ENCODE measurements at regions not wholly inside any gene's neighbourhood (a gene's known extent, or its start where the extent isn't known, plus 50 kb on each side); places are given as distances from the start of the nearest gene placed in this dataset.
"Not testable (repeated sequence)": the region's sequence is repeated elsewhere in the genome, so short reads cannot be mapped to it uniquely, and the experiment has no call there.

GRCh38 chr3:36097209-36097608 is 283.1 kb upstream of the STAC start:
- no peak for DNase-seq

DNA sequence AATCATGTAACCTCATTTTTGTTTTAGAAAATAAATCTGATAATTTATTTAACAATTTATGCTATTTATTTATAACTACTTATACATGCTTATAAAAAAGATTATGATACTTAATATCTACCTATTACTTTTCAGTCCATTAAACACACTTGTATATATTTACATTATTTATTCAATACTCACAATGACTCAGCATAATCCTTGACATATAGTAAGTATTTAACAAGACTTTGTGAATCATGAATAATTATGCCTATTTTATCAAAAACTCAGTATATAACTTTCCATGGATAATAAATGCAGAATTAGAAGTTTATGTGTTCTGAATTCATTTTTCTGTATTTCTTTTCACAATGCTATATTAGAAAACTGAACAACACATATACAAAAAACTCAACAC is 266.0 kb upstream of the STAC start:
- no peak for DNase-seq

DNA sequence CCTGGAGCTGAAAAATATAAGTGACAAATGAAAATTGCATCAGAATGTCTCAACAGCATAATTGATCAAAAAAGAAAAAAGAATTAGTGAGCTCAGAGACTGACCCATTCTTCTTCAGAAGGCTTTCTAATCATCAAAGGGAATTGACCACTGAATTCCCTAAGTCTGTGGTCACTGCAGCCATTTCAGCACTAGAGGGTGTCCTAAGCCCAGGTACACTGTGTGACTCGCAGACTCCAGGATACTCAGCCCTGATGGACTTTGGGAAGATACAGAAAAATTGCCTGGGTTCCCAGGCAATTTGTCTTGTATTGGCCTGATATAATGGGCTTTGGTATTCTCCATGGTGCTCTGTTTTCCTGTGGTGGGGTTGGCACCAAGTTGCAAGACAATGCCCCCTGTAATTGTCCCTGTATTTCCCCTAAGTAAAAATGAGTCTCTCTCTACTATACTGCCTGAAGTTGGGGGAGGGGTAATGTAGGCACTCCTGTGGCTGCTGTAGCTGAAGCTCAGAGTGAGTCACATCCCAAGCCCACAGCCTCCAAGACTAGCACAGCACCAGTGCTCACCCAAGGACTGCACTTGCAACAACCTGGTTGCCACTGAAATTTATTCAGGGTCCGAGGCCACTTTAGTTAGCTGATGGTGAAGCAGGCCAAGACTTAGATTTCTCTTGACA is 256.0 kb upstream of the STAC start:
- peak; percentile 62 for DNase-seq

DNA sequence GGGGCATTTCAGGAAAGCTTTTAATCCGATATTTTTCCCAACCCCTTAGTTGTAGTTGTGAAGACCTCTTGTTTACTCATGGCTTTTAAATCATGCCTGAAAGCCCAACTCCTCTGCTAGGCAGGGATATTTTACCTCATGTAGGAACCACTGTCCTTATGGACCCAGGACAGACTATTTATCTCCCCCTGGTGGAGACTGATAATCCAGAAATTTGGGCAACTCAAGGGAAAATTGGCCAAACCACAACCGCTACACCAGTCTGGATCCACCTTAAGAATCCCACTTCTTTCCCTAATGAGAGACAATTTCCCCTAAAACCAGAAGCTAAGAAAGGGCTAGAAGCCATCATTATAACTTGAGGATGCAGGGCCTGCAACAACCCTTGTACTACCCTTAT is 248.1 kb upstream of the STAC start:
- DNase-seq, result no peak

DNA sequence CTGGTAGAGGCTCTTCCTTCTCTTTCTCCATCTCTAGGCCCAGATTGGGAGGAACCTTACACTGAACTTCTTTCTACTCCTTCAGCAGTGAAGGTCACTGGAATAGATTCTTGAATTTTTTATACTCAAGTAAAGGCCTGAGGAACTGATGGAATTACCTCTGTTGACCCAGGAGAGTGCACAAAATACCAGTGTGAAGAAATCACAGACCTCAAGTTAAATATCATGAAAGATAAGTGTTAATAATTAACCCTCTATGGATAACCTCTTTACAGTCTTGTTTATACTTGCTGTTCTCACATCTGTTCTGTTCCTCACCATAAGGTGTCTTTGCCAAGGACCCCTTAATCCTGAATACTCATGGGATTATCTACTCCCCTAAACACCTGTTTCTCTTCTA is 244.4 kb upstream of the STAC start:
- no peak for DNase-seq

DNA sequence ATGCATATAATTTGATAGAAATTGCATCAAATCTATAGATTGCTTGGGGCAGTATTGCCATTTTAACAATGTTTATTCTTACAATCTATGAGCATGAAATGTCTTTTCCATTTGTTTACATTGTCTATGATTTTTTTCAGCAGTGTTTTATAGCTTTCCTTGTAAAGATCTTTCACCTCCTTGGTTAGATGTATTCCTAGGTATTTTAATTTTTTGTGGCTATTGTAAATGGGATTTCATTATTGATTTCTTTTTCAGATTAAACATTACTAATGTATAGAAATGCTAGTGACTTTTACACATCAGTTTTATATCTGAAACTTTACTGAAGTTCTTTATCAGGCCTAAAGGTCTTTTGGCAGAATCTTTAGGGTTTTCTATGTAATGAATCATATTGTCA is 237.6 kb upstream of the STAC start:
- no peak for DNase-seq

GRCh38 chr3:36146404-36146803 is 233.9 kb upstream of the STAC start:
- DNase-seq, result no peak

DNA sequence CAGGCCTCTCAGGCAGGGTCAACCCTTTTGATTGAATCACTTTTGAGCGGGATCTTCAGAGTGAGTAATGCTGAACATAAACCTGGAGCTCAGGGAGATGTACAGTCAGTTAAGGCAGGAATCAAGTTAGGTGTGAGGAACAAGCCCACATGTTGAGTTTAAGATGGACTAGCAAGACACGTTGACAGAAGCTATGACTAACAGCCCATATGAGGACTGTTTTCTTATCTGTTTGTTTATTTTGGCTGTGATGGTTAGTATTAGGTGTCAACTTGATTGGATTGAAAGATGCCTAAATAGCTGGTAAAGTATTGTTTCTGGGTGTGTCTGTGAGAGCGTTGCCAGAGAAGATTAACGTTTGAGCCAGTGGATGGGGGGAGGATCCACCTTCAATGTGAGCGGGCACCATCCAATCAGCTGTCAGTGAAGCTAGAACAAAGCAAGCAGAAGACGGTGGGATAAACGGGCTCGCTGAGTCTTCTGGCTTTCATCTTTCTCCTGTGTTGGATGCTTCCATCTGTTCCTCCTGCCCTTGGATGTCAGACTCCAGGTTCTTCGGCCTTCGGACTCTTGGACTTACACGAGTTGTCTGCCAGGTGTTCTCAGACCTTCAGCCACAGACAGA is 232.3 kb upstream of the STAC start:
- no peak for DNase-seq

- no peak for DNase-seq
Observed at GRCh38 chr3:36149447-36149865, 230.8 kb upstream of the STAC start.

GRCh38 chr3:36155515-36155914 is 224.8 kb upstream of the STAC start:
- no peak for DNase-seq

GRCh38 chr3:36164400-36164799 is 215.9 kb upstream of the STAC start:
- peak; percentile 4 for DNase-seq

GRCh38 chr3:36165509-36166290 is 214.6 kb upstream of the STAC start:
- no peak for DNase-seq

DNA sequence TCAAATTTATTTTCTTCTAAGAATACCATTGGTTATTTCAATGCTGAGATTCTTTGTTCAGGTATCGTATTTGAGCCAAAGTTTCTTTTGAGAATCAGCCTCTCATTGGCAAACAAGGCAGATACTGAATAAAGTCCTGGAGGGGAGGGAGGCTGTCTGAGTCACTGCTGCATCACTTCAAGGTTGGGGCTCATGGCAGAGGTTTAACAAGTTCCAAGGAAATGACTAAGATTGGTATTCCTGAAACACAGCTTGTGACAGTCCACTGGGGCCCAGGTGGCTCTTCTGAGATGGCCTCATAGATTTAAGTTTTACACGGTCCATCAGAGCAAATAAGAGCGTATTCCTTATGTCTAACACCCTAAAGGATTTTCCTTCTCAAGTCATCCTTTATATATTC is 213.8 kb upstream of the STAC start:
- peak; percentile 77 for DNase-seq

GRCh38 chr3:36172699-36173098 is 207.6 kb upstream of the STAC start:
- no peak for DNase-seq

DNA sequence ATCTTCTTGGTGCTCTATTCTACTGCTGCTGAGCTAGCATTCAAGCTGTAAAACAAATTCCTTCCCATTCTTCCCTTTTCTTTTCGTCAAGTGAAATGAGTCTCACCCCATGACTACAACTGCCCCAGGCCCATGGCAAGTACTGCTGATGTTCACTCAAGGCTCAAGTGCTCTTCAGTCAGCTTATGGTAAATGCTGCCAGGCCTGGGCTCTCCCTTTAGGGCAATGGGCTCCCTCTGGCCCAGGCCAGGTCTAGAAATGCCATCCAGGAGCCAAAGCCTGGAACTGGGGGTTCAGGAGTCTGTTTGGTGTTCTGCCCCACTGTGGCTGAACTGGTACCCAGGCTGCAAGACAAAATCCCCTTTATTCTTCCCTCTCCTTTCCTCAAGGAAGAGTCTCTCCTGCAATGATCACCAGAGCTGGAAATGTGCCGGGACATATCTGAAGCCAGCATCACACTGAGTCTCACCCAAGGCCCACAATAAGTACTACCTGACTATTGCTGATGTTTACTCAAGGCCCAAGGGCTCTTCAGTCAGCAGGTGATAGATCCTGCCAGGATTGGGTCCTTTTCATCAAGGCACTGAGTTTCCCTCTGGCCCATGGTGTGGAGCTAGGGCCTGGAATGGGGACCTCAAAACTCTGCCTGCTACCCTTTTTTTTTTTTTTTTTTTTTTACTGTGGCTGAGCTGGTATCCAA is 205.0 kb upstream of the STAC start:
- DNase-seq, result no peak

- DNase-seq, result no peak
Observed at GRCh38 chr3:36175916-36176461, 204.3 kb upstream of the STAC start.

DNA sequence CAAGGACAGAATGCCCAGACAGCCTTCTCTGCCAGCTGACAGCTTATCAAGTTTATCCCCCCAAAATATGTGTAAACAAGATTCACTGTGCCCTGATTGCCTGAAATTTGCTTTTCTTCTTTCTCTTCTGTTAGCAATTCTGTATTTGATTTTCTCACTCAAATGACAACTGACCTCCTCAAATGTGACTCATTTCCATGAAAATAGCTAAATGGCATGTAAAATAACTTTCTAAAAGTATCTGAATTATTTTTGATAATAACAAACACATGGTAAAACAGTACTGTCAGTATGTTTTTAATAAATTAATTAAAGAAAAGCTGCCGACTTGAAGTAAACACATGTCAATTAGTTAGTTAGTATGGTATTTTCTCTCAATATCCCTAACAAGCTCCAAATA is 202.3 kb upstream of the STAC start:
- DNase-seq, result peak; percentile 22

DNA sequence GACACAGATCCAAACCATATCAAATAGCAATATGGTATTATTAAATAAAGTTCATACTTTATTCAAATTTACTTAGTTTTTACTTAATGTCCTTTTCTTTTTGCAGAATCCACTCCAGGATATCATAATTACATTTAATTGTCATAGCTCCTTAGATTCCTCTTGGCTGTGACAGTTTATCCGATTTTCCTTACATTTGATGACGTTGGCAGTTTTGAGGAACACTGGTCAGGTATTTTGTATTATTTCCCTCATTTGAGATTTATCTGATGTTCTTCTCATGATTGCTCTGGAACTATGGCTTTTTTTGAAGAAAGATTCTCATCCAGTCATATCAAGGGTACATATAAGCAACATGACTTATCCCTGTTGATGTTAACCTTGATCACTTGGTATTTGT is 198.3 kb upstream of the STAC start:
- no peak for DNase-seq

GRCh38 chr3:36187197-36187596 is 193.1 kb upstream of the STAC start:
- not testable (repeated sequence) for DNase-seq

DNA sequence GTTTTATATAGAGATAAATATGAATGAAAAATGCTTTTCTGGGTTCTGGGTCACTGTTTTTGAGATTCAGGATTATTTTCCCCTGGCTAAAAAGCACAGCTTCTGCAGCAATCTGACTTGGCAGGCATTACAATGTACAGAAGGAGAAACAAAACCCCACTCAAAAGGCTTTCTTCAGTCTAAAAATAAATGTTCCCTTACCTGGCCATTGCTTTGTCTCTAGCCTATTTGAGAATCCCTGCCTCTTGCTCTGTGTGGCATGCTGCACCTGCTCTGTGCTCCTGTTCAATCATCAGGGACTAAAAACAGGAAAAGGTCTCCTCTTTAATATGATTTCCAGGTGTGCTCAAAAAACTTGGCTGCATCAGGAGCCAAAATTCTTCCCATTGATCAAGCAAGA is 187.4 kb upstream of the STAC start:
- no peak for DNase-seq

DNA sequence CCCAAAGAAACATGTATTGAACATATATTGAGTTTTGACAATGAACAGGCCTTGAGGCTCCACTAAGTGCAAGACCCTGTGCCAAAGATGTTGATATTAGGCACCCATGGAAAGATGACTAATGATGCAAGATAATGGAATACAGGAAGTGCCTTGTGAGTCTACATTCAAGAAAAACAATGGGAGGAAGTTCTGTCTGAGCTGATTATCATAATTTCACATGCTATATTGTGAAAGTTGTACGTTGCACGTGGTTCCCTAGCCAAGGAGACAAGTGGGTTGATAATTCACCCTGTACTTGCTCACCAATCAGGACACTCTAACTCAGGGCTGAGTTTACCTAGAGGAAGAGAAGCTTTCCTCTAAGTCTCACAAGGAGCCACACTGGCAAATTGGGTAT is 186.9 kb upstream of the STAC start:
- no peak for DNase-seq

DNA sequence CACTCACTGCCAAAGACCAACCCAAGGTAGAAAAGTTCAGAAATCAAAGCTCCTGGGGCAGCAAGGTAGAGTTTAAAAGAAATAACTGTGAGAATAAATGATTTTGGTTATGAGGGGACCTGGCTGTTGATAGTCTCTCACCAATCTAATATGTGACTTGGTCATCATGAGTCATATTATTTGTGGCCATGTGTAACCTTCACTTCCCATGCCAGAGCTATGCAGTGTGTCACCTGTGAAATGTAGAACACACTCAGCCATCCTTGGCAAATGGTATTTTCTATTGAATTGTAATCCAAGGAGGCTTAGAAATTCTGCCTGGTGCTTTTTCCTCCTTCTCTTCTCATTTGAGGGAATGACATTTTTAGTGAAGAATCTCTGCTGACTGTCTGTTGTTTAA is 184.2 kb upstream of the STAC start:
- DNase-seq, result no peak

GRCh38 chr3:36197151-36197550 is 183.2 kb upstream of the STAC start:
- DNase-seq, result no peak

All from fibroblast of skin of right quadriceps (primary cell).